RCC 7860 (cell line): ENCODE measurements at regions not wholly inside any gene's neighbourhood (a gene's known extent, or its start where the extent isn't known, plus 50 kb on each side); places are given as distances from the start of the nearest gene placed in this dataset.

Experiments used
- DNase-seq: peaks from one replicate; pipeline ENCODE4 v3.0.0-alpha.2; 2015; ENCODE audit warnings: low spot score
- FAIRE-seq: peaks from 2 replicates; lab custom pipeline; 2012; peaks lifted over from hg19 to GRCh38; lab: Jason Lieb, UNC

- DNase-seq, result peak; percentile 80
- FAIRE-seq, result peak; percentile 99
Observed at GRCh38 chrX:16484338-16484737, 165.6 kb upstream of the S100G start.

- no peak for FAIRE-seq
- DNase-seq, result no peak
Observed at GRCh38 chrX:16487620-16488385, 162.2 kb upstream of the S100G start.

GRCh38 chrX:16488959-16489358 is 161.0 kb upstream of the S100G start:
- FAIRE-seq (no peak), DNase-seq (no peak)

GRCh38 chrX:16491461-16491860 is 158.5 kb upstream of the S100G start:
- DNase-seq, result no peak
- FAIRE-seq, result no peak

GRCh38 chrX:16496175-16496574 is 153.8 kb upstream of the S100G start:
- DNase-seq, result no peak
- FAIRE-seq, result no peak

- no peak for FAIRE-seq
- DNase-seq, result no peak
Observed at GRCh38 chrX:16511796-16512776, 137.9 kb upstream of the S100G start.

- DNase-seq (no peak), FAIRE-seq (no peak)
Observed at GRCh38 chrX:16516232-16516876, 133.6 kb upstream of the S100G start.

GRCh38 chrX:16517039-16517605 is 132.8 kb upstream of the S100G start:
- FAIRE-seq, result no peak
- DNase-seq, result no peak

- FAIRE-seq (no peak), DNase-seq (no peak)
Observed at GRCh38 chrX:16518131-16518530, 131.8 kb upstream of the S100G start.

GRCh38 chrX:16524316-16524715 is 125.6 kb upstream of the S100G start:
- DNase-seq (no peak), FAIRE-seq (no peak)

- DNase-seq, result no peak
- no peak for FAIRE-seq
Observed at GRCh38 chrX:16526003-16526402, 124.0 kb upstream of the S100G start.

- FAIRE-seq (no peak), DNase-seq (no peak)
Observed at GRCh38 chrX:16528620-16529019, 121.3 kb upstream of the S100G start.
